Spleen (tissue), 7 donors: ENCODE measurements at regions not wholly inside any gene's neighbourhood (a gene's known extent, or its start where the extent isn't known, plus 50 kb on each side); places are given as distances from the start of the nearest gene placed in this dataset.

Source experiments
- POLR2A ChIP-seq, 3 donors: fragments of 450-650 bp; IDR thresholded peaks; one replicate each; pipeline ENCODE4 v1.5.1; 2017; ENCODE audit warnings: antibody characterized with exemption in 3 of 3, mild to moderate bottlenecking in 1 of 3
- TF ChIP-seq, protein P1 (sequence below), 11 experiments: fragments of 200-600 bp in 7 of 11; fragments of 450-650 bp in 4 of 11; sonication (generic) in 4 of 11; IDR thresholded peaks in 8 of 11; conservative IDR thresholded peaks in 3 of 11; 1 replicate in 7 of 11; 2 replicates in 4 of 11; pipeline versions ENCODE4 v1.4.0 to v1.8.0; 2016 to 2021; ENCODE audit warnings: antibody characterized with exemption in 11 of 11, inconsistent platforms in 4 of 11, mild to moderate bottlenecking in 1 of 11
- donor health status: DM: no; HTN: no; CAD: no; lungs with moderate emphysema.
- donor health status: DM: no; HTN: no; CAD: no.
- donor health status: DM: no; HTN: no; CAD: no.

DNA sequence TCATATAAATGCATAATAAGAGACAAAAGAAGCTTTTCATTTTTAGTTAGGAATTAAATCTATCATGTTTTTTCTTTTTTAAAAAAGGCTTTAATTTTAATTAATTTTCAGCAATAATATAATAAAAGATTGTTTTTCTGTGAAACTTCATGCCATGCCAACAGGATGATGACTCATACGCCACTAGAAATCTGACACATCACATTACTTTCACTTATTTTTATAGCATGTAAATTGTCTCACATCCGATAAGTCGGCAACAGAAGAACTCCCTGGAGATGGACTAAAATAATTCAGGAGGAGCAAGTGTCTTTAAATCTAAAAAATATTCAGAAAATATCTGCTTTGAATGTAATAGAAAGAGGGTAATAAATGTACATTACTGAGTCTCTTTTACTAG is 1024.2 kb upstream of the ACVR2A start:
- TF ChIP-seq, protein P1, sequence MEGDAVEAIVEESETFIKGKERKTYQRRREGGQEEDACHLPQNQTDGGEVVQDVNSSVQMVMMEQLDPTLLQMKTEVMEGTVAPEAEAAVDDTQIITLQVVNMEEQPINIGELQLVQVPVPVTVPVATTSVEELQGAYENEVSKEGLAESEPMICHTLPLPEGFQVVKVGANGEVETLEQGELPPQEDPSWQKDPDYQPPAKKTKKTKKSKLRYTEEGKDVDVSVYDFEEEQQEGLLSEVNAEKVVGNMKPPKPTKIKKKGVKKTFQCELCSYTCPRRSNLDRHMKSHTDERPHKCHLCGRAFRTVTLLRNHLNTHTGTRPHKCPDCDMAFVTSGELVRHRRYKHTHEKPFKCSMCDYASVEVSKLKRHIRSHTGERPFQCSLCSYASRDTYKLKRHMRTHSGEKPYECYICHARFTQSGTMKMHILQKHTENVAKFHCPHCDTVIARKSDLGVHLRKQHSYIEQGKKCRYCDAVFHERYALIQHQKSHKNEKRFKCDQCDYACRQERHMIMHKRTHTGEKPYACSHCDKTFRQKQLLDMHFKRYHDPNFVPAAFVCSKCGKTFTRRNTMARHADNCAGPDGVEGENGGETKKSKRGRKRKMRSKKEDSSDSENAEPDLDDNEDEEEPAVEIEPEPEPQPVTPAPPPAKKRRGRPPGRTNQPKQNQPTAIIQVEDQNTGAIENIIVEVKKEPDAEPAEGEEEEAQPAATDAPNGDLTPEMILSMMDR (IDR thresholded peaks at IDR 0.05 in 8 of 11, conservative IDR thresholded peaks at IDR 0.05 in 3 of 11) = no peak
- no peak for TF ChIP-seq POLR2A (IDR thresholded peaks at IDR 0.05)
